ENCODE measurements at regions not wholly inside any gene's neighbourhood (a gene's known extent, or its start where the extent isn't known, plus 50 kb on each side); places are given as distances from the start of the nearest gene placed in this dataset.

DNA sequence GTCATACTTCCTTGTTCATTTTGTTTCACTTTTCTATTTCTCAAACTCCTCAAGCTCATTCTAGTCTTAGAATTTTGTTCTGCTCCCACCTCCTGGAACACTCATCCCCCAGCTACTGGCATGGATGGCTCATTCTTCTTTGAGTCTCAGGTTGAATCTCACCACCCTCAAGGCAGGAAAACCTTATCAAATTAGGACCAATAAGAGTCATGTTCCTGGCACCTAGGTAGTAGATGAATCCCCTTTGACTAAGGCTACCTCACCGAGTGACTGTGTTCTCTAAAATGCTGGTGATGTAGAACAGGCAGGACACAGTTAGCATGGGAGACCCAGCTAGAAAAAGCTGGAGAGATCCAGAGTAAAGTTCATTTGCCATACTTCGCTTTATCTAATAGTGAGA is 1050.8 kb upstream of the EEF2KMT start:
- H3K4me1 ChIP-seq (ENCODE audit: insufficient read depth, poor library complexity, severe bottlenecking), result no peaks in the 10 kb centered on the region
- no peak overlapping the region for H3K27ac ChIP-seq (ENCODE audit: poor library complexity, severe bottlenecking)
- TF ChIP-seq, protein P1, sequence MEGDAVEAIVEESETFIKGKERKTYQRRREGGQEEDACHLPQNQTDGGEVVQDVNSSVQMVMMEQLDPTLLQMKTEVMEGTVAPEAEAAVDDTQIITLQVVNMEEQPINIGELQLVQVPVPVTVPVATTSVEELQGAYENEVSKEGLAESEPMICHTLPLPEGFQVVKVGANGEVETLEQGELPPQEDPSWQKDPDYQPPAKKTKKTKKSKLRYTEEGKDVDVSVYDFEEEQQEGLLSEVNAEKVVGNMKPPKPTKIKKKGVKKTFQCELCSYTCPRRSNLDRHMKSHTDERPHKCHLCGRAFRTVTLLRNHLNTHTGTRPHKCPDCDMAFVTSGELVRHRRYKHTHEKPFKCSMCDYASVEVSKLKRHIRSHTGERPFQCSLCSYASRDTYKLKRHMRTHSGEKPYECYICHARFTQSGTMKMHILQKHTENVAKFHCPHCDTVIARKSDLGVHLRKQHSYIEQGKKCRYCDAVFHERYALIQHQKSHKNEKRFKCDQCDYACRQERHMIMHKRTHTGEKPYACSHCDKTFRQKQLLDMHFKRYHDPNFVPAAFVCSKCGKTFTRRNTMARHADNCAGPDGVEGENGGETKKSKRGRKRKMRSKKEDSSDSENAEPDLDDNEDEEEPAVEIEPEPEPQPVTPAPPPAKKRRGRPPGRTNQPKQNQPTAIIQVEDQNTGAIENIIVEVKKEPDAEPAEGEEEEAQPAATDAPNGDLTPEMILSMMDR (IDR thresholded peaks at IDR 0.05; ENCODE audit: poor library complexity, severe bottlenecking), result no peak
- no peak overlapping the region for H3K4me3 ChIP-seq (ENCODE audit: severe bottlenecking)
- peaks cover 3% of the 10 kb centered on the region for H3K9me3 ChIP-seq (ENCODE audit: severe bottlenecking)
- no peaks in the 10 kb centered on the region for H3K27me3 ChIP-seq (ENCODE audit: insufficient read depth, poor library complexity, severe bottlenecking)
- no peaks in the 10 kb centered on the region for H3K36me3 ChIP-seq (ENCODE audit: low read depth)
- DNase-seq (ENCODE audit: low spot score) (no peak), ATAC-seq (ENCODE audit: low read depth) (no peak)

DNA sequence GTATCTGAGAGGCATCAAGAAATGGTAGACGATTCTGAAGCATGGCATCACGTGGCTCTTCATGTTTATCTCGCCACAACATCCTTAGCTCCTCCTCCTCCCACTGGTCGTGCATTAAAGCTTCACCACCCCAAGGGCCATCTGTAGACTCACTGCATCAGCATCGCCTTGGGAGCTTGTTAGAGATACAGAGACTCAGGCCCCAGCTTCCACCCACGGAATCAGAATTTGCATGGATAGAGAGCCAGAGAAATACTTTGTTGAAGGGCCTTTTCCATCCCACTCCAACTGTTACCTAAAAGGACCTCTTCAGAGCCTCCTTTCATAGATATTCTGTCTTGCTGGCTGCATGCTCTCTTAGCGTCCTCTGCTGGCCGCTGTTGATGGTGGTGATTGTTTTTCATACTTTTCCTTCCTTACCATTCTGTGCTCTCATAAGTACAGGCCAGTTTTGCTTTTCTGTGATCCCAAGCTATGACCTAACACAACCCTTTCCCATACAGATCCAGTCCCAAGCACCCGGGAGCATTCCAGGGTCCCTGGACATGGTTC is 1049.4 kb upstream of the EEF2KMT start:
- Histone ChIP-seq H3K36me3 (ENCODE audit: low read depth) (no peaks in the 10 kb centered on the region), H3K4me3 (ENCODE audit: severe bottlenecking) (no peak overlapping the region), H3K27me3 (ENCODE audit: insufficient read depth, poor library complexity, severe bottlenecking) (no peaks in the 10 kb centered on the region), H3K27ac (ENCODE audit: poor library complexity, severe bottlenecking) (no peak overlapping the region), H3K4me1 (ENCODE audit: insufficient read depth, poor library complexity, severe bottlenecking) (no peaks in the 10 kb centered on the region), H3K9me3 (ENCODE audit: severe bottlenecking) (peaks cover 3% of the 10 kb centered on the region)
- DNase-seq (ENCODE audit: low spot score) (no peak), ATAC-seq (ENCODE audit: low read depth) (no peak)
- TF ChIP-seq, protein P1 (IDR thresholded peaks at IDR 0.05; ENCODE audit: poor library complexity, severe bottlenecking), result no peak

DNA sequence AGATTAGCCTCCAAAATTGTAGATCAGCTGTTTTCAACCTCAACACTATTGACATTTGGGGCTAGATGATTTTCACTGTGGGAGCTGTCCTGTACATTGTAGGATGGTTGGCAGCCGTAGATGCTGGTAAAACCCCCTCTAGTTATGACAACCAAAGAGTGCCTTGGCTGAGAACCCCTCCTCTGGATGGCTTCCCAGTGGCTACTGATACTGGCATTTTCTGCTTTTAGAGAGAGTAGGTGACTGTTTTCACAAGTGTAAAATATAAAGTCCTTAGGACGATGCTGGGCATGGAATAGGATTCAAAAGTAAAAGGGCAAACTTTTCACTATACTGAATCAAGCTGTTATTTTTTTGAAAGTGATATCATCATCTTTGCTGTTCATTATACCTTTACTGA is 1048.8 kb upstream of the EEF2KMT start:
- no peaks in the 10 kb centered on the region for H3K27me3 ChIP-seq (ENCODE audit: insufficient read depth, poor library complexity, severe bottlenecking)
- ATAC-seq (ENCODE audit: low read depth), result no peak
- TF ChIP-seq, protein P1 (IDR thresholded peaks at IDR 0.05; ENCODE audit: poor library complexity, severe bottlenecking), result no peak

DNA sequence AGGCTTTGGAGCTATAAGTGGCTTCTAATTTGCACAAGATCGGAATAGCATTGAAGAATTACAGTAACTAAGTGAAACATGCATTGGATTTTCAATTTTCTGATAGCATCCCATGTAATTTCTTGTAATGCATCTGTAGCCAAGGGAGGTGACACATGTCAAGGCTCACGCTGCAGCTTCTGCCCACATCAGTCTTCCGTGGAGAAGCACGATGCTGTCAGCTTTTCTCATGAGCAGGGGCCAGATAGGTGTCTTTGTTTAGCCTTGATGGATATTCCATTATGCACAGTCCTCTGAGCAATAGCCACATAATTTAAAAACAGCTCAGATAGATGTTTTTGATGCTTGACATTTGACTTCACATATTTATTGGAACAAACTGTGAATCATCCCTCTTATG is 1046.9 kb upstream of the EEF2KMT start:
- H3K27ac ChIP-seq (ENCODE audit: poor library complexity, severe bottlenecking), result no peak overlapping the region
- DNase-seq (ENCODE audit: low spot score), result no peak
- TF ChIP-seq, protein P1 (IDR thresholded peaks at IDR 0.05; ENCODE audit: poor library complexity, severe bottlenecking), result no peak

More for the DNA sequence above, 1048.8 kb upstream of the EEF2KMT start:
- Histone ChIP-seq H3K4me3 (ENCODE audit: severe bottlenecking) (no peak overlapping the region), H3K4me1 (ENCODE audit: insufficient read depth, poor library complexity, severe bottlenecking) (no peaks in the 10 kb centered on the region), H3K9me3 (ENCODE audit: severe bottlenecking) (peaks cover 3% of the 10 kb centered on the region), H3K27ac (ENCODE audit: poor library complexity, severe bottlenecking) (no peak overlapping the region), H3K36me3 (ENCODE audit: low read depth) (no peaks in the 10 kb centered on the region)
- DNase-seq (ENCODE audit: low spot score), result no peak

DNA sequence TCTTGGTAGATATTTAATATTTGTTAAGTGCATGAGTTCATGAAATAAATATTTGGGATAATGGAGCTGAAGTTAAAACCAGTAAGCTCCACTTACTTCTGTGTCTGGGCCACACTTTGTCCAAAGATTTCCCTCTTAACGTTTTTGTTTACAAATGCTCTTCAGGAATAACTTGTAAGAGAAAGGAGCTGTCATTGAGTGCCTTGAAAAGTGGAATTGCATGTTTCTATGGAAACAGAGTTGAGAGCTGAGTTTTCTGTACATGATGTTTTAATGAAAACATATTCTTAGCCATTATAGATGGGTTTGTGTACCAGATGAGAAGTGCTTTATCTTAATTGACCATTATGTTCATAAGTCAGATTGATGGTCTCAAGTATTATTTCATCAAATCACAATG is 1045.4 kb upstream of the EEF2KMT start:
- H3K4me3 ChIP-seq (ENCODE audit: severe bottlenecking), result no peak overlapping the region
- no peak for DNase-seq (ENCODE audit: low spot score)
- H3K9me3 ChIP-seq (ENCODE audit: severe bottlenecking), result peaks cover 3% of the 10 kb centered on the region
- H3K4me1 ChIP-seq (ENCODE audit: insufficient read depth, poor library complexity, severe bottlenecking), result no peaks in the 10 kb centered on the region
- no peaks in the 10 kb centered on the region for H3K36me3 ChIP-seq (ENCODE audit: low read depth)
- no peak overlapping the region for H3K27ac ChIP-seq (ENCODE audit: poor library complexity, severe bottlenecking)
- no peak for ATAC-seq (ENCODE audit: low read depth)
- H3K27me3 ChIP-seq (ENCODE audit: insufficient read depth, poor library complexity, severe bottlenecking), result no peaks in the 10 kb centered on the region
- TF ChIP-seq, protein P1 (IDR thresholded peaks at IDR 0.05; ENCODE audit: poor library complexity, severe bottlenecking), result no peak

More for the DNA sequence above, 1046.9 kb upstream of the EEF2KMT start:
- H3K27me3 ChIP-seq (ENCODE audit: insufficient read depth, poor library complexity, severe bottlenecking), result no peaks in the 10 kb centered on the region
- H3K9me3 ChIP-seq (ENCODE audit: severe bottlenecking), result peaks cover 3% of the 10 kb centered on the region
- H3K4me1 ChIP-seq (ENCODE audit: insufficient read depth, poor library complexity, severe bottlenecking), result no peaks in the 10 kb centered on the region
- 0 out of 3 replicates have a peak, but pooled peaks have one; percentile 10 for ATAC-seq (ENCODE audit: low read depth)
- H3K4me3 ChIP-seq (ENCODE audit: severe bottlenecking), result no peak overlapping the region
- H3K36me3 ChIP-seq (ENCODE audit: low read depth), result no peaks in the 10 kb centered on the region
